Epithelial cell of esophagus (primary cell): ENCODE measurements at regions not wholly inside any gene's neighbourhood (a gene's known extent, or its start where the extent isn't known, plus 50 kb on each side); places are given as distances from the start of the nearest gene placed in this dataset.
"Not testable (repeated sequence)": the region's sequence is repeated elsewhere in the genome, so short reads cannot be mapped to it uniquely, and the experiment has no call there.

Experiments
- DNase-seq: peaks from one replicate; pipeline ENCODE4 v3.0.0; 2010; ENCODE audit warnings: low read depth
- H3K4me3 ChIP-seq: 2 replicates; pipeline ENCODE4 v1.5.1; 2011; ENCODE audit warnings: mild to moderate bottlenecking, low read length, control low read depth
- TF ChIP-seq, protein P1 (sequence below): IDR thresholded peaks from 2 replicates; pipeline ENCODE4 v1.5.1; 2011; ENCODE audit warnings: low read depth, mild to moderate bottlenecking, low read length, control low read depth, inconsistent platforms; ENCODE audit not compliant: insufficient read depth; ENCODE audit errors: missing control alignments

DNA sequence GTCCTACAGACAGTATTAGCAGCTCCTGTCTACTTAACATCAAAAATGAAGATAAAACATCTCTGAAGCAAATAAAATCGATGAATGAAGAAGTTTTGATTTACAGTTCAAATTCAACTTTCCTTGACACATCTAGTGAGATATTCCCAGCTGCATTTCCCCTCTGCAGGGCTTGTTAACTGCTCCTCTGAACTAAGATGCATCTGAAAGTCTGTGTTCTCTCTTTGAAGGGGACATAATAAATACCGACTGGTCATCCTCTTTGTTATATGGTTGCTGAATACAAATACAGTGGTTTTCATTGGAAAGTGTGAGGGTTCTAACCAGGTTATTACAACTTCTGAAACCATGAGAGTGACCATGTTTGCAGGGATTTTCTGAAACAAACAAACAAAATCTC lies 266.4 kb upstream of the SLC16A7 start:
- no peak overlapping the region for H3K4me3 ChIP-seq
- no peak for DNase-seq
- TF ChIP-seq, protein P1, sequence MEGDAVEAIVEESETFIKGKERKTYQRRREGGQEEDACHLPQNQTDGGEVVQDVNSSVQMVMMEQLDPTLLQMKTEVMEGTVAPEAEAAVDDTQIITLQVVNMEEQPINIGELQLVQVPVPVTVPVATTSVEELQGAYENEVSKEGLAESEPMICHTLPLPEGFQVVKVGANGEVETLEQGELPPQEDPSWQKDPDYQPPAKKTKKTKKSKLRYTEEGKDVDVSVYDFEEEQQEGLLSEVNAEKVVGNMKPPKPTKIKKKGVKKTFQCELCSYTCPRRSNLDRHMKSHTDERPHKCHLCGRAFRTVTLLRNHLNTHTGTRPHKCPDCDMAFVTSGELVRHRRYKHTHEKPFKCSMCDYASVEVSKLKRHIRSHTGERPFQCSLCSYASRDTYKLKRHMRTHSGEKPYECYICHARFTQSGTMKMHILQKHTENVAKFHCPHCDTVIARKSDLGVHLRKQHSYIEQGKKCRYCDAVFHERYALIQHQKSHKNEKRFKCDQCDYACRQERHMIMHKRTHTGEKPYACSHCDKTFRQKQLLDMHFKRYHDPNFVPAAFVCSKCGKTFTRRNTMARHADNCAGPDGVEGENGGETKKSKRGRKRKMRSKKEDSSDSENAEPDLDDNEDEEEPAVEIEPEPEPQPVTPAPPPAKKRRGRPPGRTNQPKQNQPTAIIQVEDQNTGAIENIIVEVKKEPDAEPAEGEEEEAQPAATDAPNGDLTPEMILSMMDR, result no peak

- H3K4me3 ChIP-seq, DNase-seq: not testable (repeated sequence)
These were observed 267.3 kb upstream of the SLC16A7 start for GRCh38 chr12:59328395-59329075.

DNA sequence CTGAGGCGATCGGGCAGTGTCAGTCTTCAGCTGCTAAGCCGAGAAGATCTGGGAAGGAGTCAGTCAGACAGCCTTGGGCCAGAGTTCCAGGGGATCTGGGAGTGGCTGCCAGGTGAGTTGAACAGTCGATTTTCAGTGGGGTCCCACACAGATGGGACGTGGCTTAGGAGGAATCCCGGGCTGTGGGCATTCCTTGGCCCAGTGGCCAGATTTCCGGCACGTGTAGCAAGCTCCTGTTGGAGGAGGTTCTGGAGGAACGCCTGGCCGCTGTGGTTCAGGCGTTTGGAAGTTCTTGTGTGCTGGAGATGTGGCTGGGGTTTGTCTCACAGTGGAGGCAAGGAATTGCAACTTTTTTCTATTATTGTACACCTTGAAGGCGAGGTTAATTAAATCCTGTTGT lies 269.4 kb upstream of the SLC16A7 start:
- H3K4me3 ChIP-seq, DNase-seq: not testable (repeated sequence)

DNA sequence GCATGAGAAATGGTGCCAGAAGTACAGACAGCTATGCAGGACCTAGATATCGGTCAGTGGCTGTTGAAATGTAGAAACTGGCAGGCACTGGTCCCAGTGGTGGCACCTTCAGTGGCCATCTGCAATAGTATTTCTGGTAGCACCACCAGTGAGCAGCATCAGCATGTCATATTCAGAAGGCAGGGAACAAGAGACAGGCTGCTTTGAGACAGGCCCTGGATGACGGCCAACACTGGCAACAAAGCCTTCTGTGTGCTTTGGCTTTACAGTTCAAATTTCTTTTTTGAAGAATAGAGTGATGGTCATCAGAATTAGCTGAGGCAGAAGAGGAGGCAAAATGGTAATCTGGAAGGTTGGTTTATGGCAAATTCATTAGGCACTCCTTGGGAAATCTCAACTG lies 273.4 kb upstream of the SLC16A7 start:
- no peak overlapping the region for H3K4me3 ChIP-seq
- no peak for DNase-seq
- TF ChIP-seq, protein P1, result no peak

- TF ChIP-seq, protein P1, result no peak
- H3K4me3 ChIP-seq, result no peak overlapping the region
- DNase-seq, result no peak
These were observed 274.6 kb upstream of the SLC16A7 start for GRCh38 chr12:59321278-59321677.

GRCh38 chr12:59320112-59320511 lies 275.7 kb upstream of the SLC16A7 start:
- H3K4me3 ChIP-seq, result no peak overlapping the region
- no peak for DNase-seq
- TF ChIP-seq, protein P1, result no peak

DNA sequence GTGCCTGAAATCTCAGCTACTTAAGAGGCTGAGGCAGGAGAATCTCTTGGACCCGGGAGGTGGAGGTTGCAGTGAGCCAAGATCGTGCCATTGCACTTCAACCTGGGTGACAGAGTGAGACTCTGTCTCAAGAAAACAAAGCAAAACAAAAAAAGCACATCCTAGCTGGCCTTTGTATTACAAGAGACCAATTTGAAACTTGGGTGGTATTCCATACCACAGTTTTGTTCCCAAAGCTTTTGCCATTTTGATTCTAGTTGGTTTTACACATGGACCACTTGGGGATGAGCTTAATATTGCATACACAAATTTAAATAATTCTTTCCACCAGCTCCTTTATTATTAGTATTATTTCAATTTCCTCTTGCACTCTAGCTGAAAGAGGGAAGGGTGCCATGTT lies 276.9 kb upstream of the SLC16A7 start:
- DNase-seq, result no peak
- no peak overlapping the region for H3K4me3 ChIP-seq
- TF ChIP-seq, protein P1, result no peak

DNA sequence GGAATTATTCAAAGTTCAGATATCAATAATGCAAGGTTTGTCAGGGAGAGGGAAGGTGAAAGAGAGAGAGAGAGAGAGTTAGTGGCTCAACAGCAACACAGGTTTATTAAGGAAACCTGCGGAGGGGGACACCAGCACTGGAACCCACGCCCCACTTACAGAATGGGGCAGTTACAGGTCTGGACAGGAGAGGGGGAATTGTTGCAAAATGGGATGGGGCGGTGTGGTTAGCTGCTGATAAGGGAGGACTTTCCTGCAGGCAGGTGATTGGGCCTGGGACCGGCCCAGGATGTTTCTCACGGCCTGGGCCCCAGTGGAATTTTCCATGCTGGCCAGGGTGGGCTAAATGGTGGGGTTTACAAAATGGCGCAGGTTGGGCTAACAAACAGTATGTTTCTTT lies 278.2 kb upstream of the SLC16A7 start:
- no peak for DNase-seq
- H3K4me3 ChIP-seq, result no peak overlapping the region
- TF ChIP-seq, protein P1, result no peak
